Keratinocyte (primary cell): ENCODE measurements at regions not wholly inside any gene's neighbourhood (a gene's known extent, or its start where the extent isn't known, plus 50 kb on each side); places are given as distances from the start of the nearest gene placed in this dataset.

Source experiments
- DNase-seq: peaks from one replicate; pipeline ENCODE4 v3.0.0-alpha.2; 2011; ENCODE audit warnings: low read depth, missing footprints, low spot score
- FAIRE-seq: peaks from 2 replicates; lab custom pipeline; 2011; peaks lifted over from hg19 to GRCh38; lab: Jason Lieb, UNC
- H2AFZ ChIP-seq: 2 replicates; pipeline ENCODE4 v1.6.0; 2012; ENCODE audit warnings: low read length, control low read depth, inconsistent platforms; ENCODE audit not compliant: control insufficient read depth
- H3K27ac ChIP-seq: 2 replicates; pipeline ENCODE4 v1.5.1; 2011; ENCODE audit warnings: low read length; ENCODE audit not compliant: control insufficient read depth, insufficient read depth
- H3K27me3 ChIP-seq: 3 replicates; pipeline ENCODE4 v1.6.0; 2011; ENCODE audit warnings: low read length; ENCODE audit not compliant: control insufficient read depth, insufficient read depth; ENCODE audit errors: extremely low read depth
- H3K36me3 ChIP-seq, 2 experiments: 2 replicates in 1 of 2; 3 replicates in 1 of 2; pipeline ENCODE4 v1.5.1; 2011; ENCODE audit warnings: low read length in 2 of 2, mild to moderate bottlenecking in 1 of 2; ENCODE audit not compliant: control insufficient read depth in 2 of 2, insufficient read depth in 2 of 2; ENCODE audit errors: extremely low read depth in 1 of 2
- H3K4me1 ChIP-seq: 3 replicates; pipeline ENCODE4 v1.5.1; 2011; ENCODE audit warnings: low read length; ENCODE audit not compliant: control insufficient read depth, insufficient read depth; ENCODE audit errors: extremely low read depth
- H3K4me2 ChIP-seq: 3 replicates; pipeline ENCODE4 v1.6.0; 2011; ENCODE audit warnings: low read depth, low read length; ENCODE audit not compliant: control insufficient read depth, insufficient read depth; ENCODE audit errors: extremely low read depth
- H3K4me3 ChIP-seq, 3 experiments: fragments of 200-600 bp in 1 of 3; sonication (generic) in 1 of 3; 2 replicates in 2 of 3; 3 replicates in 1 of 3; pipeline ENCODE4 v1.5.1; 2011 to 2016; ENCODE audit warnings: low read length in 3 of 3, mild to moderate bottlenecking in 3 of 3, control low read depth in 2 of 3, inconsistent platforms in 1 of 3, low read depth in 1 of 3, mixed read lengths in 1 of 3, mixed run types in 1 of 3, moderate library complexity in 1 of 3; ENCODE audit not compliant: control insufficient read depth in 2 of 3, insufficient read depth in 2 of 3; ENCODE audit errors: extremely low read depth in 1 of 3
- H3K79me2 ChIP-seq: 2 replicates; pipeline ENCODE4 v1.6.0; 2012; ENCODE audit warnings: low read length; ENCODE audit not compliant: control insufficient read depth, insufficient read depth
- H3K9ac ChIP-seq: 3 replicates; pipeline ENCODE4 v1.6.0; 2011; ENCODE audit warnings: low read length; ENCODE audit not compliant: control insufficient read depth, insufficient read depth; ENCODE audit errors: extremely low read depth
- H3K9me1 ChIP-seq: 3 replicates; pipeline ENCODE4 v1.6.0; 2011; ENCODE audit warnings: low read length; ENCODE audit not compliant: control insufficient read depth, insufficient read depth; ENCODE audit errors: extremely low read depth
- H3K9me3 ChIP-seq: 2 replicates; pipeline ENCODE4 v1.5.1; 2012; ENCODE audit warnings: low read depth, low read length; ENCODE audit not compliant: control insufficient read depth
- H4K20me1 ChIP-seq: 3 replicates; pipeline ENCODE4 v1.6.0; 2011; ENCODE audit warnings: low read length; ENCODE audit not compliant: control insufficient read depth, insufficient read depth; ENCODE audit errors: extremely low read depth
- EZH2 ChIP-seq: IDR thresholded peaks from one replicate; pipeline ENCODE4 v1.6.1; 2012; ENCODE audit warnings: inconsistent platforms, mild to moderate bottlenecking, low read length, moderate library complexity
- dilution Hi-C: fragments of 300-500 bp; cut with MboI; formaldehyde crosslinking; loops from one replicate; pipeline ENCODE4 v1.7.0; 2020; ENCODE audit warnings: low sequenced_read_pairs; ENCODE audit not compliant: extremely low pct_ligation_motif_present
- TF ChIP-seq, protein P1 (sequence below), 3 experiments: IDR thresholded peaks in 1 of 3; conservative IDR thresholded peaks in 1 of 3; optimal IDR thresholded peaks in 1 of 3; 2 replicates in 2 of 3; 3 replicates in 1 of 3; pipeline versions ENCODE3 to v1.5.1; 2011; ENCODE audit warnings: low read length in 3 of 3, mild to moderate bottlenecking in 3 of 3, moderate library complexity in 2 of 3, control low read depth in 1 of 3, inconsistent platforms in 1 of 3; ENCODE audit not compliant: insufficient read depth in 2 of 3; ENCODE audit errors: extremely low read depth in 1 of 3

DNA sequence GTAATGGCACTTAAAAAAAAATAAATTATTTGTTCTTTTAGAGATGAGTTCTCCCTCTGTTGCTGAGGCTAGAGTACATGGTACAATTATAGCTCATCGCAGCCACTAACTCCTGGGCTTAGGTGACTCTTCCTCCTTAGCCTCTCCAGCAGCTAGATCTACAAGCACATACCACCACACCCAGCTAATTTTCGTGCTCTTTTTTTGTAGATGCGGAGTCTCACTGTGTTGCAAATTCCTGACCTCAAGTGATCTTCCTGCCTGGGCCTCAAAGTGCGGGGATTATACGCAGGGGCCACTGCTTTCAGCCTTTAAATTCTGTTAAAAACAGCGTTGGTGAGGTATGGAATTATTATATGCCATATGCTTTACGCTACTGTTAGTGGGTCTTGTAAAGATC is 2034.0 kb downstream of the OLFM4 start:
- dilution Hi-C loops = no loop called here
- Histone ChIP-seq H3K9me3 (no peaks in the 10 kb centered on the region), H3K4me2 (no peak overlapping the region), H3K9me1 (no peaks in the 10 kb centered on the region), H4K20me1 (no peaks in the 10 kb centered on the region), H3K4me3 (no peak overlapping the region), H3K79me2 (no peaks in the 10 kb centered on the region), H3K36me3 (no peaks in the 10 kb centered on the region), H3K27me3 (no peaks in the 10 kb centered on the region), H3K4me1 (no peaks in the 10 kb centered on the region), H2AFZ (no peak overlapping the region), H3K9ac (no peak overlapping the region), H3K27ac (no peak overlapping the region)
- FAIRE-seq (no peak), DNase-seq (no peak)
- TF ChIP-seq EZH2 = no peak
- TF ChIP-seq, protein P1, sequence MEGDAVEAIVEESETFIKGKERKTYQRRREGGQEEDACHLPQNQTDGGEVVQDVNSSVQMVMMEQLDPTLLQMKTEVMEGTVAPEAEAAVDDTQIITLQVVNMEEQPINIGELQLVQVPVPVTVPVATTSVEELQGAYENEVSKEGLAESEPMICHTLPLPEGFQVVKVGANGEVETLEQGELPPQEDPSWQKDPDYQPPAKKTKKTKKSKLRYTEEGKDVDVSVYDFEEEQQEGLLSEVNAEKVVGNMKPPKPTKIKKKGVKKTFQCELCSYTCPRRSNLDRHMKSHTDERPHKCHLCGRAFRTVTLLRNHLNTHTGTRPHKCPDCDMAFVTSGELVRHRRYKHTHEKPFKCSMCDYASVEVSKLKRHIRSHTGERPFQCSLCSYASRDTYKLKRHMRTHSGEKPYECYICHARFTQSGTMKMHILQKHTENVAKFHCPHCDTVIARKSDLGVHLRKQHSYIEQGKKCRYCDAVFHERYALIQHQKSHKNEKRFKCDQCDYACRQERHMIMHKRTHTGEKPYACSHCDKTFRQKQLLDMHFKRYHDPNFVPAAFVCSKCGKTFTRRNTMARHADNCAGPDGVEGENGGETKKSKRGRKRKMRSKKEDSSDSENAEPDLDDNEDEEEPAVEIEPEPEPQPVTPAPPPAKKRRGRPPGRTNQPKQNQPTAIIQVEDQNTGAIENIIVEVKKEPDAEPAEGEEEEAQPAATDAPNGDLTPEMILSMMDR (optimal IDR thresholded peaks at IDR 0.05 in 1 of 3, IDR thresholded peaks at IDR 0.05 in 1 of 3, conservative IDR thresholded peaks at IDR 0.05 in 1 of 3; ENCODE audit: extremely low read depth in 1 of 3, insufficient read depth in 2 of 3, low read length in 3 of 3) = no peak

DNA sequence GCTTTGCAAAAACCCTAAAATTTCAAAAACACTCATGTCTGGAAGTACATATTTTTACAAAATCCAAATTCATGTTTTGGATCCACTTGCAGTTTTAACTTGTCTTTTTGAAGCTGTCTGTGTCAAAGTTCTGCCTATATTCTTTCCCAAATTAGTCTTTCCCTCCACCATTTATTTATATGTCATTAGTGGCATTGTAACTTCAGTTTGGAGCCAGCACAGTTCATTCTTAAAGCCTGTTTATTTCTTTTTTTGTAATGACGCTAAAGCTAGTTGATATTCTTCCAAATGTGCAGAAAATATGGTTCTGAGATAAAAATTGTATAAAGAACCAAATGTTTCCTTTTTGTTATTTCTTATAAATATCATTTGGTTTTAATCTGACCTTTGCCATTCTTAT is 2039.3 kb downstream of the OLFM4 start:
- H2AFZ ChIP-seq = no peak overlapping the region
- H3K27me3 ChIP-seq = no peaks in the 10 kb centered on the region
- DNase-seq = no peak
- no peak for TF ChIP-seq EZH2
- TF ChIP-seq, protein P1 (optimal IDR thresholded peaks at IDR 0.05 in 1 of 3, IDR thresholded peaks at IDR 0.05 in 1 of 3, conservative IDR thresholded peaks at IDR 0.05 in 1 of 3; ENCODE audit: extremely low read depth in 1 of 3, insufficient read depth in 2 of 3, low read length in 3 of 3) = no peak
- H4K20me1 ChIP-seq = no peaks in the 10 kb centered on the region
- no peak for FAIRE-seq
- no peaks in the 10 kb centered on the region for H3K79me2 ChIP-seq
- no peaks in the 10 kb centered on the region for H3K9me3 ChIP-seq
- no peaks in the 10 kb centered on the region for H3K36me3 ChIP-seq
- H3K9me1 ChIP-seq = no peaks in the 10 kb centered on the region
- no peaks in the 10 kb centered on the region for H3K4me1 ChIP-seq
- no peak overlapping the region for H3K9ac ChIP-seq
- no peak overlapping the region for H3K4me2 ChIP-seq
- dilution Hi-C loops = no loop called here
- no peak overlapping the region for H3K27ac ChIP-seq
- H3K4me3 ChIP-seq = no peak overlapping the region
